Sigmoid colon (tissue), 4 donors: ENCODE measurements at regions not wholly inside any gene's neighbourhood (a gene's known extent, or its start where the extent isn't known, plus 50 kb on each side); places are given as distances from the start of the nearest gene placed in this dataset.

ENCODE experiments used
- CTCF ChIP-seq, 4 experiments: fragments of 450-650 bp in 3 of 4; fragments of 200-600 bp in 1 of 4; IDR thresholded peaks; one replicate each; pipeline ENCODE4 v1.5.1; 2016 to 2019; ENCODE audit warnings: antibody characterized with exemption in 4 of 4, mild to moderate bottlenecking in 3 of 4, moderate library complexity in 2 of 4
- POLR2A ChIP-seq, 2 donors: fragments of 450-650 bp; IDR thresholded peaks; one replicate each; pipeline ENCODE4 v1.6.1; 2016; ENCODE audit warnings: antibody characterized with exemption in 2 of 2, mild to moderate bottlenecking in 2 of 2, moderate library complexity in 2 of 2
- POLR2AphosphoS5 ChIP-seq, 4 donors: sonication (generic); formaldehyde crosslinking; IDR thresholded peaks; one replicate each; pipeline ENCODE4 v1.6.1; 2017; ENCODE audit warnings: antibody characterized with exemption in 4 of 4

GRCh38 chr4:167688660-167689142 is 403.6 kb upstream of the ANXA10 start:
- TF ChIP-seq POLR2A (IDR thresholded peaks at IDR 0.05) (no peak), POLR2AphosphoS5 (IDR thresholded peaks at IDR 0.05) (no peak), CTCF (IDR thresholded peaks at IDR 0.05) (no peak)
